GM12878 (cell line): ENCODE measurements at regions not wholly inside any gene's neighbourhood (a gene's known extent, or its start where the extent isn't known, plus 50 kb on each side); places are given as distances from the start of the nearest gene placed in this dataset.

Experiments
- BMI1 ChIP-seq: fragments of 450-650 bp; IDR thresholded peaks from 2 replicates; pipeline ENCODE4 v1.6.1; 2016; ENCODE audit warnings: mild to moderate bottlenecking, moderate library complexity, borderline replicate concordance
- CUX1 ChIP-seq: IDR thresholded peaks from 2 replicates; pipeline ENCODE4 v1.6.1; 2012; ENCODE audit warnings: improper control_type of control experiment, low read depth, low read length; ENCODE audit not compliant: insufficient replicate concordance
- KAT2A ChIP-seq: conservative IDR thresholded peaks from 2 replicates; pipeline ENCODE4 v1.6.1; 2011; ENCODE audit warnings: low read depth, low read length; ENCODE audit not compliant: control insufficient read depth
- KDM1A ChIP-seq: fragments of 200-600 bp; sonication (generic); IDR thresholded peaks from 2 replicates; pipeline ENCODE4 v1.6.1; 2016; ENCODE audit warnings: borderline replicate concordance
- MYC ChIP-seq: IDR thresholded peaks from 2 replicates; pipeline ENCODE4 v1.6.1; 2011; ENCODE audit warnings: mild to moderate bottlenecking, low read length, moderate library complexity, inconsistent platforms; ENCODE audit not compliant: insufficient read depth, insufficient replicate concordance, insufficient read length, severe bottlenecking
- NRF1 ChIP-seq: conservative IDR thresholded peaks from 2 replicates; pipeline ENCODE4 v1.6.1; 2011; ENCODE audit warnings: mild to moderate bottlenecking, low read depth, low read length, improper control_type of control experiment
- RELA ChIP-seq: fragments of 450-650 bp; IDR thresholded peaks from 2 replicates; pipeline ENCODE4 v1.8.0; 2014; ENCODE audit warnings: borderline replicate concordance; ENCODE audit not compliant: partially characterized antibody
- SREBF2 ChIP-seq: IDR thresholded peaks from 2 replicates; pipeline ENCODE4 v1.6.1; 2012; ENCODE audit warnings: mild to moderate bottlenecking, low read length
- TCF3 ChIP-seq: IDR thresholded peaks from 2 replicates; pipeline ENCODE4 v1.6.1; 2012; ENCODE audit warnings: low read depth, mild to moderate bottlenecking, low read length, borderline replicate concordance; ENCODE audit not compliant: insufficient read depth

GRCh38 chr1:165053351-165053750 is 303.2 kb downstream of the LMX1A start (continued):
- no peak for TF ChIP-seq CUX1
- TF ChIP-seq NRF1 = no peak
- no peak for TF ChIP-seq BMI1
- no peak for TF ChIP-seq SREBF2
- no peak for TF ChIP-seq MYC
- no peak for TF ChIP-seq KAT2A
- TF ChIP-seq KDM1A = no peak
- TF ChIP-seq RELA = no peak
- TF ChIP-seq TCF3 = no peak
